B cell (primary cell): ENCODE measurements at regions not wholly inside any gene's neighbourhood (a gene's known extent, or its start where the extent isn't known, plus 50 kb on each side); places are given as distances from the start of the nearest gene placed in this dataset.

ENCODE experiments used
- ATAC-seq: fragments of 200-7000 bp; cut with Tn5 transposase; one replicate; pipeline ENCODE4 v1.10.0; 2021; ENCODE audit warnings: low read depth, mild to moderate bottlenecking, moderate number of reproducible peaks, moderate library complexity
- CTCF ChIA-PET: fragments of 350-600 bp; sonication (Branson Sonifier 250); formaldehyde crosslinking; loops from one replicate; lab custom pipeline; 2021; ENCODE audit warnings: antibody characterized with exemption, inconsistent platforms; lab: Charles Lee
- POLR2A ChIA-PET: fragments of 350-600 bp; sonication (Branson Sonifier 250); formaldehyde crosslinking; loops from one replicate; lab custom pipeline; 2021; ENCODE audit warnings: antibody characterized with exemption; lab: Charles Lee
- DNase-seq: peaks from one replicate; pipeline ENCODE4 v3.0.0; 2013
- H2AFZ ChIP-seq: 2 replicates; pipeline ENCODE4 v1.6.1; 2012; ENCODE audit warnings: mild to moderate bottlenecking, low read depth, low read length; ENCODE audit not compliant: insufficient read depth, poor library complexity, severe bottlenecking
- H3K27ac ChIP-seq, 2 donors: 1 replicate in 1 of 2; 2 replicates in 1 of 2; pipeline ENCODE4 v1.5.1; 2012 to 2013; ENCODE audit warnings: low read length in 2 of 2, mild to moderate bottlenecking in 2 of 2, moderate library complexity in 1 of 2
- H3K27me3 ChIP-seq, 4 experiments: fragments of 200-600 bp in 1 of 4; sonication (generic) in 1 of 4; replicated peaks in 1 of 4; 1 replicate in 2 of 4; 2 replicates in 2 of 4; pipeline versions ENCODE4 v1.6.1 to v1.7.0; 2013 to 2016; ENCODE audit warnings: low read length in 3 of 4, mild to moderate bottlenecking in 2 of 4, mixed read lengths in 1 of 4, moderate library complexity in 1 of 4; ENCODE audit not compliant: insufficient read depth in 4 of 4, control insufficient read depth in 3 of 4; ENCODE audit errors: control extremely low read depth in 1 of 4
- H3K36me3 ChIP-seq, 2 experiments: replicated peaks in 1 of 2; 1 replicate in 1 of 2; 2 replicates in 1 of 2; pipeline versions ENCODE4 v1.6.1 to v1.7.1; 2013; ENCODE audit warnings: low read length in 1 of 2; ENCODE audit not compliant: insufficient read depth in 2 of 2, control insufficient read depth in 1 of 2; ENCODE audit errors: control extremely low read depth in 1 of 2, extremely low read depth in 1 of 2
- H3K4me1 ChIP-seq, 2 donors: fragments of 200-600 bp in 1 of 2; sonication (generic) in 1 of 2; 1 replicate in 1 of 2; 2 replicates in 1 of 2; pipeline versions ENCODE4 v1.5.1 to v1.6.1; 2013 to 2017; ENCODE audit warnings: low read length in 2 of 2; ENCODE audit not compliant: control insufficient read depth in 2 of 2, insufficient read depth in 2 of 2
- H3K4me2 ChIP-seq: replicated peaks from 2 replicates; pipeline ENCODE3; 2012; ENCODE audit warnings: mild to moderate bottlenecking, low read depth, low read length; ENCODE audit not compliant: poor library complexity, severe bottlenecking
- H3K4me3 ChIP-seq, 5 experiments: fragments of 200-600 bp in 1 of 5; sonication (generic) in 1 of 5; 1 replicate in 3 of 5; 2 replicates in 2 of 5; pipeline versions ENCODE4 v1.5.1 to v1.7.0; 2011 to 2016; ENCODE audit warnings: low read length in 4 of 5, mild to moderate bottlenecking in 4 of 5, low read depth in 2 of 5, control low read depth in 1 of 5, moderate library complexity in 1 of 5; ENCODE audit not compliant: insufficient read depth in 1 of 5; ENCODE audit errors: control extremely low read depth in 1 of 5, extremely low read depth in 1 of 5
- H3K79me2 ChIP-seq: fragments of 200-600 bp; sonication (generic); one replicate; pipeline ENCODE4 v1.6.0; 2016; ENCODE audit warnings: low read length; ENCODE audit not compliant: control insufficient read depth, insufficient read depth
- H3K9ac ChIP-seq: fragments of 200-600 bp; sonication (generic); 2 replicates; pipeline ENCODE4 v1.6.1; 2017; ENCODE audit warnings: mild to moderate bottlenecking, low read length, moderate library complexity
- H3K9me3 ChIP-seq, 3 donors: one replicate each; pipeline versions ENCODE4 v1.6.1 to v1.7.1; 2013; ENCODE audit warnings: low read length in 2 of 3; ENCODE audit not compliant: control insufficient read depth in 2 of 3, insufficient read depth in 1 of 3; ENCODE audit errors: control extremely low read depth in 1 of 3
- H4K20me1 ChIP-seq: 2 replicates; pipeline ENCODE4 v1.6.0; 2012; ENCODE audit warnings: mild to moderate bottlenecking, low read length; ENCODE audit not compliant: insufficient read depth, control insufficient read depth, poor library complexity, severe bottlenecking
- H3K27ac Mint-ChIP-seq: one replicate; pipeline ENCODE4 v1.8.0; 2021; ENCODE audit warnings: mixed read lengths
- H3K27me3 Mint-ChIP-seq: one replicate; pipeline ENCODE4 v1.8.0; 2021; ENCODE audit warnings: mixed read lengths
- H3K4me1 Mint-ChIP-seq: one replicate; pipeline ENCODE4 v1.8.0; 2021; ENCODE audit warnings: mixed read lengths
- H3K4me3 Mint-ChIP-seq: one replicate; pipeline ENCODE4 v1.8.0; 2021; ENCODE audit warnings: mixed read lengths
- H3K9me3 Mint-ChIP-seq: one replicate; pipeline ENCODE4 v1.8.0; 2022; ENCODE audit warnings: mixed read lengths; ENCODE audit not compliant: insufficient read depth
- CTCF ChIP-seq: fragments of 200-600 bp; IDR thresholded peaks from one replicate; pipeline ENCODE4 v1.8.0; 2022; ENCODE audit warnings: antibody characterized with exemption, mild to moderate bottlenecking
- EZH2 ChIP-seq: IDR thresholded peaks from 2 replicates; pipeline ENCODE4 v1.6.1; 2012; ENCODE audit warnings: borderline replicate concordance, low read depth, mild to moderate bottlenecking, moderate library complexity, low read length; ENCODE audit not compliant: insufficient read depth, poor library complexity, severe bottlenecking
- WGBS: methylation state at CpG from one replicate; pipeline ENCODE4 v1.1.5; 2013; ENCODE audit warnings: missing lambda C conversion rate; ENCODE audit not compliant: insufficient coverage; 5-methylcytosine and 5-hydroxymethylcytosine counted together
- intact Hi-C: fragments of 100-400 bp; cut with micrococcal nuclease; formaldehyde crosslinking; loops from one replicate; pipeline ENCODE4 v1.10.0; 2022

GRCh38 chr2:228796386-228796785 is 474.7 kb downstream of the PID1 start:
- intact Hi-C loops = no loop called here
- Histone ChIP-seq H3K4me3 (no peak overlapping the region), H4K20me1 (no peaks in the 10 kb centered on the region), H3K4me1 (no peaks in the 10 kb centered on the region), H3K27ac (no peak overlapping the region), H3K9ac (no peak overlapping the region), H3K36me3 (no peaks in the 10 kb centered on the region), H3K9me3 (no peaks in the 10 kb centered on the region), H3K79me2 (no peaks in the 10 kb centered on the region), H2AFZ (no peak overlapping the region), H3K4me2 (no peak overlapping the region), H3K27me3 (no peaks in the 10 kb centered on the region)
- DNase-seq (no peak), ATAC-seq (no peak)
- WGBS = no CpG with 5 or more reads among the region's 2 CpGs
- no peak overlapping the region for H3K27ac Mint-ChIP-seq
- no peak overlapping the region for H3K4me3 Mint-ChIP-seq
- no peaks in the 10 kb centered on the region for H3K4me1 Mint-ChIP-seq
- ChIA-PET POLR2A (no interaction called here), CTCF (interaction anchor here (0.6 kb wide), 1 partner anchor 10 kb away, joined by 3 read pairs; no protein-coding TSS in a partner anchor)
- no peaks in the 10 kb centered on the region for H3K27me3 Mint-ChIP-seq
- peaks cover 4% of the 10 kb centered on the region for H3K9me3 Mint-ChIP-seq
- no peak for TF ChIP-seq CTCF
- TF ChIP-seq EZH2 = no peak

GRCh38 chr2:228793116-228793515 is 478.0 kb downstream of the PID1 start:
- H3K79me2 ChIP-seq = no peaks in the 10 kb centered on the region
- ATAC-seq (no peak), DNase-seq (no peak)
- TF ChIP-seq EZH2 (no peak), CTCF (no peak)
- H3K4me3 ChIP-seq = no peak overlapping the region
- 82% methylated on average over 2 of the region's 2 CpGs for WGBS
- peaks cover 4% of the 10 kb centered on the region for H3K9me3 Mint-ChIP-seq
- no peak overlapping the region for H3K27ac Mint-ChIP-seq
- H3K9ac ChIP-seq = no peak overlapping the region
- no peaks in the 10 kb centered on the region for H3K4me1 Mint-ChIP-seq
- H3K27me3 ChIP-seq = no peaks in the 10 kb centered on the region
- no peaks in the 10 kb centered on the region for H4K20me1 ChIP-seq
- intact Hi-C loops = no loop called here
- H3K9me3 ChIP-seq = no peaks in the 10 kb centered on the region
- H2AFZ ChIP-seq = no peak overlapping the region
- H3K4me1 ChIP-seq = no peaks in the 10 kb centered on the region
- H3K36me3 ChIP-seq = no peaks in the 10 kb centered on the region
- CTCF ChIA-PET = no interaction called here
- H3K4me3 Mint-ChIP-seq = no peak overlapping the region
- POLR2A ChIA-PET = no interaction called here
- H3K27ac ChIP-seq = no peak overlapping the region
- no peak overlapping the region for H3K4me2 ChIP-seq
- H3K27me3 Mint-ChIP-seq = no peaks in the 10 kb centered on the region
